ENCODE measurements at regions not wholly inside any gene's neighbourhood (a gene's known extent, or its start where the extent isn't known, plus 50 kb on each side); places are given as distances from the start of the nearest gene placed in this dataset.

GRCh38 chr3:86794361-86795065 lies 196.4 kb downstream of the VGLL3 start:
- TF ChIP-seq CTCF (conservative IDR thresholded peaks at IDR 0.05 in 1 of 2, IDR thresholded peaks at IDR 0.05 in 1 of 2; ENCODE audit: extremely low read depth in 1 of 2, insufficient read depth in 1 of 2, low read depth in 1 of 2, low read length in 2 of 2) (no peak), EZH2 (IDR thresholded peaks at IDR 0.05; ENCODE audit: borderline replicate concordance, low read length) (no peak)
